SK-N-SH (cell line): ENCODE measurements at regions not wholly inside any gene's neighbourhood (a gene's known extent, or its start where the extent isn't known, plus 50 kb on each side); places are given as distances from the start of the nearest gene placed in this dataset.

Source experiments
- EP300 ChIP-seq, 2 experiments: IDR thresholded peaks; 2 replicates each; pipeline versions ENCODE4 v1.4.0 to v1.6.1; 2012; ENCODE audit warnings: borderline replicate concordance in 1 of 2, low read depth in 1 of 2, low read length in 1 of 2
- FOSL2 ChIP-seq: IDR thresholded peaks from 2 replicates; pipeline ENCODE4 v1.4.0; 2012; ENCODE audit warnings: low read depth, mild to moderate bottlenecking, moderate library complexity, borderline replicate concordance
- FOXM1 ChIP-seq: IDR thresholded peaks from 2 replicates; pipeline ENCODE4 v1.4.0; 2012; ENCODE audit warnings: low read depth, mild to moderate bottlenecking
- GABPA ChIP-seq: IDR thresholded peaks from 2 replicates; pipeline ENCODE4 v1.4.0; 2012; ENCODE audit warnings: low read depth, mild to moderate bottlenecking
- JUND ChIP-seq: IDR thresholded peaks from 2 replicates; pipeline ENCODE4 v1.4.0; 2012
- SMC3 ChIP-seq: IDR thresholded peaks from 2 replicates; pipeline ENCODE4 v1.6.1; 2012; ENCODE audit warnings: low read depth, low read length, improper control_type of control experiment
- TF ChIP-seq, protein P1 (sequence below): fragments of 200-600 bp; sonication (generic); IDR thresholded peaks from 2 replicates; pipeline ENCODE4 v1.6.1; 2017; ENCODE audit warnings: antibody characterized with exemption, mild to moderate bottlenecking, moderate library complexity
- TF ChIP-seq, protein P2 (sequence below): IDR thresholded peaks from 2 replicates; pipeline ENCODE4 v1.4.0; 2012; ENCODE audit warnings: low read depth

DNA sequence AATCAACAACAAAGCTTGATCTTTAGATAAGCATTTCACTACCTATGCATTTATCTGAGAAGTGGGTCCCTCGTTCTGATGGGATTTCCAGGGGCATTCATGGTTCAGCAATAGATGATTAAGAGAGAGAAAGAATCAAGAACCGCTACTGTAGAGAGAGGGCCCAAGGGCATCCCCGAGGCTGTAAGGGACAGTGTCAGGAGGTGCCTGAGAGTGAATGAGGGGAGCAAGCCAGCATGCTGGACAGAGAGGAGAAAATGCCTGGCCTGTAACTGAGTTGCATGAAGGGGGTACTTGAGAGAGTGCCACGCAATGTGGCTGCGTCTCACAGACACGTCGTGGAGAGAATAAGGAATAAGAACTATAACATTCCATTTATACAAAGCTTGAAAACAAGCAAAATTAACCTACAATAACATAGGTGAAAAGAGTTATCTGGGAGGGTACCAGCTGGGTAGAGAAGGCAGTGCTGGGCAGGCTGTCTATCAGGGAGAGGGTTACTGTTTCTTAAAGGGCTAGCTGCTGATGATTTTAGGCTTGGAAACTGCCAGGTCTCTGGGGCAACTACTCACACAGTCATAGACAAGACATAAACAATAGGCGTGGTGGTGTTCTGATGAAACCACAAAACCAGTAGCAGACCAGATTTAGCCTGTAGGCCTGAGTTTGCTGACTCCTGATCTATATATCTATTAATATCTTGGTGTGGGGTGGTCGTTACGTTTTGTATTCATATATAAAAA is 374.6 kb upstream of the CFAP20DC start:
- TF ChIP-seq GABPA = no peak
- no peak for TF ChIP-seq EP300 (IDR thresholded peaks at IDR 0.05; ENCODE audit: borderline replicate concordance in 1 of 2, low read depth in 1 of 2, low read length in 1 of 2)
- TF ChIP-seq FOSL2 = no peak
- TF ChIP-seq, protein P1, sequence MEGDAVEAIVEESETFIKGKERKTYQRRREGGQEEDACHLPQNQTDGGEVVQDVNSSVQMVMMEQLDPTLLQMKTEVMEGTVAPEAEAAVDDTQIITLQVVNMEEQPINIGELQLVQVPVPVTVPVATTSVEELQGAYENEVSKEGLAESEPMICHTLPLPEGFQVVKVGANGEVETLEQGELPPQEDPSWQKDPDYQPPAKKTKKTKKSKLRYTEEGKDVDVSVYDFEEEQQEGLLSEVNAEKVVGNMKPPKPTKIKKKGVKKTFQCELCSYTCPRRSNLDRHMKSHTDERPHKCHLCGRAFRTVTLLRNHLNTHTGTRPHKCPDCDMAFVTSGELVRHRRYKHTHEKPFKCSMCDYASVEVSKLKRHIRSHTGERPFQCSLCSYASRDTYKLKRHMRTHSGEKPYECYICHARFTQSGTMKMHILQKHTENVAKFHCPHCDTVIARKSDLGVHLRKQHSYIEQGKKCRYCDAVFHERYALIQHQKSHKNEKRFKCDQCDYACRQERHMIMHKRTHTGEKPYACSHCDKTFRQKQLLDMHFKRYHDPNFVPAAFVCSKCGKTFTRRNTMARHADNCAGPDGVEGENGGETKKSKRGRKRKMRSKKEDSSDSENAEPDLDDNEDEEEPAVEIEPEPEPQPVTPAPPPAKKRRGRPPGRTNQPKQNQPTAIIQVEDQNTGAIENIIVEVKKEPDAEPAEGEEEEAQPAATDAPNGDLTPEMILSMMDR = no peak
- TF ChIP-seq FOXM1 = no peak
- TF ChIP-seq, protein P2, sequence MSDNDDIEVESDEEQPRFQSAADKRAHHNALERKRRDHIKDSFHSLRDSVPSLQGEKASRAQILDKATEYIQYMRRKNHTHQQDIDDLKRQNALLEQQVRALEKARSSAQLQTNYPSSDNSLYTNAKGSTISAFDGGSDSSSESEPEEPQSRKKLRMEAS = no peak
- TF ChIP-seq JUND = no peak
- TF ChIP-seq SMC3 = no peak
